HG03196 (cell line): ENCODE measurements at regions not wholly inside any gene's neighbourhood (a gene's known extent, or its start where the extent isn't known, plus 50 kb on each side); places are given as distances from the start of the nearest gene placed in this dataset.

Experiments
- ATAC-seq: cut with Tn5 transposase; IDR thresholded peaks from one replicate; pipeline ENCODE4 v1.9.1; 2021; ENCODE audit not compliant: unreplicated experiment

DNA sequence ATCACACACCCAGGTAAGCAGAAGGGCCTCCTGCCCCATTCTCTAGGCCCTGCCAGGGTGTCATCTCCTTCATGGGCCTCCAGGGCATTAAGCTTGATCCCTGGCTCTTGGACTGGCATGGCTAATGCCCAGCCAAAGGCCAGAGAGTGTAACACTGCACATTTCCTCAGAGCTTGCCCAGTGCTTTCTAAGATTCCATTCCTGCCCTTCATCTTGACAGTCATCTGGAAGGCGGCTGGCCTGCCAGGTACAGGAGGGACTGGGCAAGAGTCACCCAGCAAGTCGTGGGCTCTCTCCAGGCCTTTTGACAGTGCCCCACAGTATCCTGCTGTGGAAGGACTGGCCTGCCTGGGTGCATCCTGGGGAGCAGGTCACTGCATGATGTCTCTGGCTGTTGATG is 268.9 kb downstream of the HAUS1 start:
- ATAC-seq: no peak

DNA sequence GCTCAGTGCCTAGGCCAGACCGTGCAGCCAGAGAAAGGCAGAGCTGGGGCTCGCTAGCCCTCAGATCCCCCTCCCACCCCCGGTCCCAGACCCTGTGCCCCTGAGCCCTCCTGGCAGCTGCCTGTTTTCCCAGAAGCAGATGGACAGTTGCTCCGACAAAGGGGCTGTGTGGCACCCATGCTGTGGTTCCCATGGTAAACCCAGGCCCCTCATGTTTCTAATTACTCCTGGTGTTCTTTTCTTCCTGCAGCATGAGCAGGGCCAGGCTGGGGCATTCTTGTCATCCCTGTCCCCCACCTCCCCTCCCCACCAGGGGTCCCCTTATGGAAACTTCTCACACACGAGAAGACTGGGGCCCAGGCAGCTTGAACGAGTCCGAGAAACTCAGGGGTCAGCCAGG is 269.6 kb downstream of the HAUS1 start:
- ATAC-seq: no peak

DNA sequence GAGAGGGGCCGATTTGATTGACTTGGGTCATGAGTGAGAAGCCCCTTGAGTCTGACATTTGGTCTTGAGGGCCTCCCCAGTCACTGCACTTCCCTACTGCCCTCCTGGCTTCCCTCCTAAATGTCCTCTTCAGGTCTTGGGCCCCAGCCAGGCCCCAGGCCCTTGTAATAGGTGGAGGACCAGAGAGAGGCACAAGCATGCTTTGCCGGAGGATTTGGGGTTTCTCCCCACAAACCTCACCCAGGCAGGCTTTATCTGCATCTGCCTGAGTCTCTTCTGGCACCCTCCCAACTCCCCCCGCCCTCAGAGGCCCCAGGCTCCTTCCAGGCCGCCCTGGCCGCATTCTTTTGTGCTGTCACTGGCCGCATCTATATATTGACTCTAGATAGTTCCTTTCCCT is 270.7 kb downstream of the HAUS1 start:
- ATAC-seq: no peak

DNA sequence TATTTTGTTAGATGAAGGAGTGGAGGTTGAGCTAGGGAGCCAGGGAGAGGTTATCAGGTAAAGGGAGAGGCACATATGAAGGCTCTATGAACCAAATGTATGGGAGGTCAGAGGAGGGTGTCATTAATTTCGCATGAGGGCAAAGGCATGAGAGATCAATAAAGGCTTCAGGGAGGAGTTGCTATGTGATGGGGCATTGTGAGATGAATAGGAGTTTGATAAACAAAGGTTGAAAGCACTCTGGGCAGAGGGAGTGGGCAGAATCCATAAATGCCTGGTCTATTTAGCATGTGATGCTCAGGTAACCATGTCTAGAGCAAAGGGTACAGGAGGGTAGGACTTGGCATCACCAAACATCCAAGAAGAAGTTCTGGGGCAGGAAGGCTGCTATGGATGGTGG is 273.4 kb downstream of the HAUS1 start:
- ATAC-seq: no peak

DNA sequence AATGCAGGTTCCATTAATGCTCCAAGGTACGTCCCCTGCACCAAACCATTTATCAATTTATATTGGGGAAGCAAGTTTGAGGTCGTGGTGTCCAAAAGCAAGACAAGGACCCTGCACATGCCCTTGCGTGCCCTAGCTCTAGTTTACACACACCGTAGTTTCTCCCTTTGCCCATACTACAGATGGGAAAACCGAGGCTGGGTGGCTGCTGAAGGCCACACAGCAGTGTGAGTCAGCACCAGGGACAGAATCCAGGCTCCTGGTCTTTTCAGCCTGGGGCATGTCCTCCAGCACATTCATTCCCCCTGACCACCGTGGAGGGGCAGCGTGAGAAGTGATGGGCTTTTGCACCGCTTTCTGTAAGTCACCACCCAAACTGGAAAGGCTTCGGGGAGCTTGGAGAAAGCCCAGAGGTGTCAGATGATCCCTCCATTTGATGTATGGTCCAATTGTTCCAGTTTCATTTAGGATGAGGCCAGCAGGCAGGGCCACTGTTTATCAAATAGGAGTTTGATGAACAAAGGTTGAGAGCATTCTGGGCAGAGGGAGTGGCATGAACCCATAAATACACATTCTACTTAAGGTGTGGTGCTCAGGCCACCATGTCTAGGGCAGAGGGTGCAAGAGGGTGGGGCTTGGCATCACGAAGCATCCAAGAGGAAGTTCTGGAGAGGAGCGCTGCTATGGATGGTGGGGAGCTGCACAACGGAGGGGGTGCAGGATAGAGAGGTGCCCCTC is 274.1 kb downstream of the HAUS1 start:
- no peak for ATAC-seq

DNA sequence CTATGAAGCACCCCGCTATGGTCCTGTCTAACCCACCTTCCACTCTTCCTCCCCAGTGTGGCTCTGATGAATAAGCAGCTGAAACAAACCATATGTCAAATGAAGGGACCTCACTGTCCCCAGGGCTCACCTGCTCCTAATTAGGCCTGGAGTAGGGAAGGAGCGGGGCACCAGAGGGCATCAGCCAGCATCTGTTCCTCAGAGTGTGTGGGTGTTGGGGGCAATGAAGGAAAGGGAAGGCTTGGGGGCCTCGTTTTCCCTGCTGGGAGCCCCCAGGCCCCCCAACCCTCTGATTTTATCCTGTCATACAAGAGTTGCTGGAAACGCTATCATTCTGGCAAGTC is 274.7 kb downstream of the HAUS1 start:
- ATAC-seq: no peak

DNA sequence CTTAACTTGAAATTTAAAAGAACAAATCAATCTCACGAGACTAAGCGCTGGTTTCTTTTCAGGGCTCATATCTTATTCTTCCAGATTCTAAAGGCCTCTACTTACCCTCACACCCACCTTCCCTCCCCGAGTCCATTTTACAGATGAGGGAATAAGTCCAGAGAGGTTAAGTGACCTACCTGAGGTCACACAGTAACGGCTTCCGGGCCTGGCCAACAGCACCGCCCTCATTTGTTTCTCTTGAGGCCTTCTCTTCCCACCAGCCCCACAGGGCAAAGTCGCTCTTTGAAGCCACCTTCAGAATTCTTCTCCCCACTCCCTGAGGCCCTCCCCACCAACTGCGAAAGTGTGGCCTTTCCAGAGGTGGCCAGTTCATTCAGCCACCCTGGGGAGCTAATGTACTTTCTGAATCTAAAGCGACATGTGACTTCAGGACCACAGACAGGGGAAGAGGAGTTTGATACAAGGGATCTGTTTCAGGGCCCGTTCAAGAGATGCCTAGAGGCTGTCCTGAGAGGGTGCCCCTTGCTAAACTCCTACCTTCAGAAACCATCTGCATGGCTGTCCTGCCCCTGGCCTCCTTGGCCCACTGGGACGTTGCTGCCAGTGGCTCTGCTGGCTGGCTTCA is 275.3 kb downstream of the HAUS1 start:
- ATAC-seq: no peak

DNA sequence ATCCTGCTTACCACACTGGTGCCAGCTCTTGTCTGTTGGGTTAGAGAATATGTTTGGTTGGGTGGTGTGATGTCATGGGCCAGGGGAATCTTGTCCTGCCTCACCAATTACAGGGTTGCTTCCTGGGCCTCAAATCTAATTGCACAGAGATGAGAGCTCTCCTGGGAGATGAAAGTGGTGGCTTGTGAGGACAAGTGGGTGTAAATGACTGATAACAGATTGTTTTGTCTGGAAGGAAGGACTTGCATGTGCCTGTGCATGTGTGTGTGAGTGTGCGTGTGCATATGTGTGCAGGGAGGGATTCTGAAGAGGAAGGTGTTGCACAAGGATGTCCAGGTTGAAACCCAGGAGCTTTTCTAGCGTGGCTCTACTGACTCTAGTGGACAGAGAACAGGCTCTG is 271.9 kb downstream of the LOXHD1 start:
- no peak for ATAC-seq

DNA sequence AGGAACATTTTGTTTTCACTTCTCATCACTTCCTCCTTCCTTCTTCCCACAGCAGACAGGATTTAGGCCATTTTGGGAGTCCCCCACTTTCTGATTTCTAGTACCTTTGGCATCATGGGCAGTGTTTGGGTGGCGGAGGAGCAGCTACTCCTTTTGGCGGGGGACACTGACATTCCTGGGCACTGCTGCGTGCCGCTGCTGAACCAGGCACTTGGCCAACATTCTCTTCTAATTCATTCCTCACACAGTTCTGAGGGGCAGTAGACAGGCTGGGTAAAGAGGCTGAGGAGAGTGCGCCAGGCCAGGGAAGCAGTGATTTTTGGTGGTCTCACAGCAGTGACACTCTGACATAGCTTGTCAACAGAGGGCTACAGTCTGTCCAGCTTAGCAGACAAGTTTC is 270.2 kb downstream of the LOXHD1 start:
- ATAC-seq: no peak

DNA sequence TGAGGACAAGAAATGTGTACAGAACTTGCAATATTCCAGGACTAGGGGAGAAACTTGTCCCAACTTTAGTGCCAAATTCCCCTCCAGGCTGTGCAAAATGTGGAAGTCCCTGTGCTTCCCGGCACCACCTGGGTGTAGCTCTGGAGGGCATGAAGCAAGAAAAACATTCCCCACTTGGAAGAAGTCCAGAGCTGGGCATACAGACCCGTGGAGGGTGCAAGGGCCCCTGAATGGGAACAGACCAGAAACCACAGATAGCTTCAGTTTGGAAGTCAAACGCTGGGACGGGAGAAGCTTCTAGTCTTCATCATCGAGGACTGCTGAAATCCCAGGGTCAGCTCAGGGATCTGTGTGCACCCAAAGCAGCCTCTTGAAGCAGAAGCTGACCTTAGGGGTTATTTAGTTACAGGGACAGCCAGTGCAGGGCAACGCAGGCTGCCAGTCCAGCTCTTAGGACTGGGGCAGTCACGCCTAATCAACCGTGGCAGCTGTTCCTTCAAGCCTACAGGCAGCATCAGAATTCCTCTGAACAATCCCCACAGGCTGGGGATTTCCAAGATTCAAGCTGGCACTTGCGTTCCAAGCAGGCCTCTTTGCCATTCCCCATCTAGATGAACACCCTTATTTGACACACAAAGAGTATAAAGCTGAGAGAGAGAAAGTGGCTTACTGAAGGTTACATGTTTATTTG is 269.4 kb downstream of the LOXHD1 start:
- ATAC-seq: no peak

DNA sequence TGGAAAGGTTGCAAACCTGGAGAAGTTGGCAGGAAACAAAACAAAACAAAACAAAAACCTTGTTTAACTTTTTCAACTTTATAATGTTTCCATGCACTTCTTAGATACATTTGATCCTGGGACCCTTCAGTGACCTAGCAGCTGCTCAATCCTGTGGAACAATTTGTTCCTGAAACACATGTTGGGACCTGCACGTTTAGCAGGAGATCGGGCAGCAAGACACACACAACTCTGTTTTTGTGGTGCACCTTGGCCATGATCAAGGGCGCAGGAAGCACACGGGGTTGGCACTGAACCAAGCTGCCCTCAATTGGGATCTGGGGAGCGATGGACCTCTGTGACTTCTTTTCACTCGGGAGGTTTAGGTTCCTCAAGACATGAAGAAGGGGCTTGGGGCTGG is 268.7 kb downstream of the LOXHD1 start:
- no peak for ATAC-seq

DNA sequence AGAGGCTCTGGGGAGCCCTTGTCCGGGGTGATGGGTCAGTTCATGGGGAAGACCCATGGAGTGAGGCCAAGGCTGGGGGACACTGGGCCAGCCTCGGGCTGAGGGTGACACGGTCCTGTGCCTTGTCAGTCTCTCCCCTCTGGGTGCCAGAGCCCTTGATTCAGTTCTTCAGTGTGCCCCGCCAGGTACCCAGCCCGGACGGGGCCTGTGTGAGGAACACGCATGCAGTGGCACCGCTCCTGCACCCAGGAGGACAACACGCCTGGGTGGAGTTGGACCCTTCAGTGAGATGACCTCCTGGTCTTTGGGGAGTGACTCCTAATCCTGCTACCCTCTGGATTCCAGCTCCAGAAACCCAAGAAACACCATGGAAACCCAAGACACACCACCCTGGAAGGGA is 264.4 kb downstream of the LOXHD1 start:
- ATAC-seq: no peak

DNA sequence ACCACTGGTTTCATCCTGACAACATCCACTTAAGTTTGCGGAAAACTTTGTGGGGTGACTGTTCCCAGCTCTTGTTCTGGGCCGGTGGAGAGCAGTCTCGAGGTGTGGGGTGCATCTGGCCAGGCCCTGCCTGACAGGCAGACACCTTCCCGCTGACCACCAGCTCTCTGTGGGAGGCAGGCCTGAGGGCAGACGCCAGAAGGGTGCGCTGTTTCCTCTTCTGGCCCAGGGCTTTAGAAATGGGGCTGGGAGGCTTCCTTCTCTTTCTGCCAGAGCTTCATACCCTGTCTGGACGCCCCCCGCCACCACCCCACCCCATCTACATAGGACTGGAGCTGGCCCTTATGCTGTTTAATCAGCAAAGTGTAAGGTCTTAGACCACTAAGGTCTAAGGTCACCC is 263.8 kb downstream of the LOXHD1 start:
- ATAC-seq: no peak

DNA sequence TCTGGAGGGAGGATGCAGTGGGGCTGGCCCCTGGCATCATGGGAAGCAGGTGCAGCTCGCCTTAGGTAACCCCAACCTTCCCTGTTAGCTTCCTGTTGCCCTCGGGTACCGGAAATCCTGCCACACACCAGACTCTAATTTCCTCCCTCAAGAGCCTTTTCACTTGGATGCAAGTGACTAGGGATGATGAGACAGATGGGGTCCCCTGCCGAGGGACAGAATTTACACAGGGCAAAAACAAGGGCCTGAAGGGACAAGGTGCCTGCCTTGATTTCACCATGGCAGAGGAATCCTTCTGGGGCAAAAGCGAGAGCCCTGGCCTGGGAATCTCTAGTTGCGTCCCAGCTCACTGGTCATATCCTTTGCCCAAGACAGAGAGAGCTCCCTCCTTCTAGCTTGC is 263.1 kb downstream of the LOXHD1 start:
- ATAC-seq: no peak

DNA sequence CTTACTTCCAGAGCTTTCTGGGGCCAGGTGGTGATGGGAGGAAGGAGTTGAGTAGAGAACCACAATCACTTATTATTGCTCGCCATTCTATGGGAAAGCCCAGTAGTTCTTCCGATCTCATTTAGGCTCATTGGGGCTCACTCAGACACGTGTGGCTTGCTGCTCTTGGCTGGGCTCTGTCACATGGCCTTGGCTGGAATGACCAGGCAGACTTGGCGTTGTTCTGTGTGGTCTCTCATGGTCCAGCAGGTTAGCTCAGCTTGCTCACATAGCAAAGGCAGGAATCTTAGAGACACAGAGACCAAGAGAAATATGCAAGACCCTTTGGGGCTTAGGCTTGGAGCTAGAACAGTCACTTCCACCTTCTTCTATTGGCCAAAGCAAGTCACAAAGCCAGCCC is 261.2 kb downstream of the LOXHD1 start:
- ATAC-seq: no peak

DNA sequence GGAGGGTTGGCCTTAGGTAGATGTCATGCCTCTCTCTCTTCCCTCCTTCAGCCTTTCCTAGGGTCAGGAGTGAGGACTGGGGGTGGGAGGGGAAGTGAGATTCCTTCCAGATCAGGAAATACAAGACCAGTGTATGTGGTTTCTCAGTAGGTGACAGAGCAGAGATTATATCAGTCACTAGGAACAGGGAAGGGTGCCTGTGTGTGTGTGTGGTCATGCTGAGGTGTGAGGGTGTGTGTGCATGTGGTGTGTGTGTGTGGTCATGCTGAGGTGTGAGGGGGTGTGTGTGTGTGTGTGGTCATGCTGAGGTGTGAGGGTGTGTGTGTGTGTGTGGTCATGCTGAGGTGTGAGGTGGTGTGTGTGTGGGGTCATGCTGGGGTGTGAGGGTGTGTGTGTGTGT is 259.8 kb downstream of the LOXHD1 start:
- no peak for ATAC-seq

DNA sequence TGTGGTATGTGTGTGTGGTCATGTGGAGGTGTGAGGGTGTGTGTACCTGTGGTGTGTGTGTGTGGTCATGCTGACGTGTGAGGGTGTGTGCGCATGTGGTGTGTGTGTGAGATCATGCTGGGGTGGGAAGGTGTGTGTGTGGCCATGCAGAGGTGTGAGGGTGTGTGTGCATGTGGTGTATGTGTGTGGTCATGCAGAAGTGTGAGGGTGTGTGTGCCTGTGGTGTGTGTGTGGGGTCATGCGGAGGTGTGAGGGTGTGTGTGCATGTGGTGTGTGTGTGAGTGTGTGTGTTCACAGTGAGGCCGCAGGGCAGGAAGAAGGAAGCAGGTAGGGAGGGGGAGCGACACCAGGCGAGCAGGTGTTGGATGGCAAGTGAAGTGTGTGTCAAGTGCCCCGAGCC is 259.0 kb downstream of the LOXHD1 start:
- ATAC-seq: no peak

DNA sequence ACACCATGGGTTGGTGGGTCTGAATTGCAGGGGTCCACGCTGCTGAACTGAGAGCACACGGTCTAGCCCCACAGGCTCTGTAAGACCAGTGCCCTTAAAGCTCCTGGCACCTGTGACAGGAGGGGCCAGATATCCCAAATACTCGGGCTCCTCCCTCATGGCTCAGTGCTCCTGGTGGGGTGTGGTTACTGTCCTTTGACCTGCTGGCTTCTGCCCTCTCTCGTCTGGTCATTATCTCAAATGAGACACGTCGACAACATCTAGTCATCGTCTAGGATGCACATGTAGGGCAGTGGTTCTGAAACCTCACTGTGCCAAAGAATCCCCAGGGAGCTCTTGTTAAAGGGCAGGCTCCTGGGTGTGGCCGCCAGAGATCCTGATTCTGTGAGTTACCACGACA is 258.4 kb downstream of the LOXHD1 start:
- no peak for ATAC-seq

DNA sequence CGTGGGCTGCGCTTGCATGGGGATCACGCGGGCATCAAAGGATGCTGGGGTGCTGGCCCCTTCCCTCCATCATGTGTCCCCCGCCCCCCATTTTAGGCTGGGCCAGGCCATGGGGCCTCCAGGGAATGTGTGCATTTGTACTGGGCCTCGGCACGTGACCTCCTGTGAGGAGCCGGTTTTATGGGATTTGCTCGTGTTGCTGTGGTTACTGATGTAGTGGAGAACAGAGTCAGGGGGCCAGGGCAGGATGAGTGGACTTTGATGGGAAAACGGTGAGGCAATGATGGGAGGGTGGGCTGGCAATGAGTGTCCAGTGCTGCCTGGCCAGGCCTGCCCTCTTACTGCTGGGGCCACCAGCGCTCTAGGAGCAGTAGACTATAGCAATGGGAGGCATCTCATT is 257.7 kb downstream of the LOXHD1 start:
- ATAC-seq: no peak

DNA sequence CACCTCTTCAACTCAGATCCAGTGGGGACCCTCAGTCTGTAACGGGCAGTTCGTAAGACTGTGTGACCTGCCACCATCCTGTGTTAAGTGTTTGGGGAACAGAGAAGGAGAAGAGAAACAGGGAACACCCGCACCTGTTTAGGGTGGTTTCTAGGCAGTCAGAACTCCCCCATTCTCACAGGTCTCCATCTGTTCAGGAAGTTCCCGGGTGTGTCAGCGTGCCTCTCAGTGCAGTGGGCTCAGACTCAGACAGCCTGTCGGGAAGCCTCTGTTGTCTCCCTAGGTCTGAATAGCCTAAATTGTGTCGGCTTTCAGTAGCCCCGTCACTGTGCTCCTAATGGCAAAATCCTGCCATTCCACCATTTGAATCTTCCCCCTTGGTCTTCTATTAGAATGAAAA is 256.6 kb downstream of the LOXHD1 start:
- ATAC-seq: no peak

DNA sequence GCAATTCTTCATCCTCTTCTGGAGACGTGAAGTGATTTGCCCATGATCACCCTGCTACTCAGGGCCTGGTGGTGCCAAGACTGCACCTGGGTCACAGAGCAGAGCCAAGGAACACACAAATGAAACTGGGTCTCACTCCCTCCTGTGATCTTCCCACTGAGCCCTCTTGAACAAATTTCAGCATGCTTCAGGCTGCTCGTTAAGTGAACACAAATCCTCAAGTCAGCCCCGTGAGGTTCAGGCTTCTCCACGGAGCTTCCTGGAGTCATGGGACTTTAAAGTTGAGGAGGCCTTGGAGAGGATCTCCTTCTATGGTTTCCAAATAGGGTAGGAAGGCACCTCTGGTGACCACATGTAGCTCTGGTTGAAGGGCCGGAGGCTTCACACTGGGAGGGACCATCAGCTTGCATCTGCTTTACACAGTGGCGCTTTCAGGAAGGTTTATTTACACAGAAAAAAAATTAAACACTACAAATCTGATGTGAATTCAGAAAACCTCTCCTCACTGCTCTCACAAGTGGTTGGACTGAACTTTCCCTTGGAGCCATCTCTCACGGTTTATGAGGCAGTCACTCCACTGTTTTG is 255.4 kb downstream of the LOXHD1 start:
- no peak for ATAC-seq

DNA sequence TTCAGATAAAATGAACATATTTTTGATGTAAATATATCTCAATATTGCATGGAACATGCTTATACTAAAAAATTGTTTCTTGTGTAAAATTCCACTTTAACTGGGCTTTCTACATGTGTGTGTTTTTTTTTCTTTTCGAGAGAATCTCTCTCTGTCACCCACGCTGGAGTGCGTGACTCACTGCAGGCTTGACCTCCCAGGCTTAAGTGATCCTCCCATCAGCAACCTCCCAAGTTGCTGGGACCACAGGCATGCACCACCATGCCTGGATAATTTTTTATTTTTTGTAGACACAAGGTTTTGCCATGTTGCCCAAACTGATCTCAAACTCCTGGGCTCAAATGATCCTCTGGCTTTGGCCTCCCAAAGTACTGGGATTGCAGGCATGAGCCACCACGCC is 254.6 kb downstream of the LOXHD1 start:
- no peak for ATAC-seq
